Naive thymus-derived CD4-positive, alpha-beta T cell (primary cell): ENCODE measurements at regions not wholly inside any gene's neighbourhood (a gene's known extent, or its start where the extent isn't known, plus 50 kb on each side); places are given as distances from the start of the nearest gene placed in this dataset.

Experiments used
- ATAC-seq: fragments of 150-1000 bp; cut with Tn5 transposase; 2 replicates; pipeline ENCODE4 v1.10.0; 2021; ENCODE audit warnings: mild to moderate bottlenecking, moderate library complexity
- CTCF ChIA-PET: fragments of 350-600 bp; sonication (Branson Sonifier 250); formaldehyde crosslinking; loops from one replicate; lab custom pipeline; 2021; ENCODE audit warnings: antibody characterized with exemption; lab: Charles Lee
- POLR2A ChIA-PET: fragments of 350-600 bp; sonication (Branson Sonifier 250); formaldehyde crosslinking; loops from one replicate; lab custom pipeline; 2021; ENCODE audit warnings: antibody characterized with exemption, inconsistent platforms; lab: Charles Lee
- DNase-seq, 9 donors: peaks; one replicate each; pipeline versions ENCODE4 v3.0.0 to v3.0.0-alpha.2; 2020 to 2022; ENCODE audit warnings: mixed read lengths in 1 of 9
- H3K27ac ChIP-seq: one replicate; pipeline ENCODE4 v1.7.0; 2013; ENCODE audit warnings: mild to moderate bottlenecking, low read depth, low read length, moderate library complexity
- H3K27me3 ChIP-seq, 2 donors: one replicate each; pipeline ENCODE4 v1.7.0; 2013; ENCODE audit warnings: low read length in 2 of 2, mild to moderate bottlenecking in 2 of 2, moderate library complexity in 2 of 2; ENCODE audit not compliant: control insufficient read depth in 2 of 2, insufficient read depth in 2 of 2
- H3K36me3 ChIP-seq, 3 experiments: 1 replicate in 2 of 3; 2 replicates in 1 of 3; pipeline ENCODE4 v1.7.0; 2013; ENCODE audit warnings: low read length in 3 of 3, mild to moderate bottlenecking in 3 of 3, moderate library complexity in 1 of 3; ENCODE audit not compliant: insufficient read depth in 3 of 3, control insufficient read depth in 2 of 3
- H3K4me1 ChIP-seq, 2 donors: one replicate each; pipeline ENCODE4 v1.7.0; 2013; ENCODE audit warnings: low read length in 2 of 2, mild to moderate bottlenecking in 2 of 2, moderate library complexity in 1 of 2; ENCODE audit not compliant: control insufficient read depth in 2 of 2, insufficient read depth in 2 of 2
- H3K4me3 ChIP-seq: 2 replicates; pipeline ENCODE4 v1.7.0; 2013; ENCODE audit warnings: mild to moderate bottlenecking, low read length
- H3K9me3 ChIP-seq, 3 experiments: 1 replicate in 2 of 3; 2 replicates in 1 of 3; pipeline ENCODE4 v1.7.0; 2013; ENCODE audit warnings: low read length in 3 of 3; ENCODE audit not compliant: control insufficient read depth in 2 of 3
- H3K27ac Mint-ChIP-seq, 9 donors: one replicate each; pipeline ENCODE4 v1.8.0; 2020 to 2022; ENCODE audit warnings: mixed read lengths in 9 of 9, mild to moderate bottlenecking in 8 of 9, moderate library complexity in 5 of 9, inconsistent platforms in 2 of 9
- H3K27me3 Mint-ChIP-seq, 5 donors: one replicate each; pipeline ENCODE4 v1.8.0; 2021 to 2022; ENCODE audit warnings: mixed read lengths in 5 of 5, mild to moderate bottlenecking in 1 of 5
- H3K36me3 Mint-ChIP-seq, 5 donors: one replicate each; pipeline ENCODE4 v1.8.0; 2020 to 2022; ENCODE audit warnings: mixed read lengths in 5 of 5, mild to moderate bottlenecking in 3 of 5, inconsistent platforms in 1 of 5
- H3K4me1 Mint-ChIP-seq, 7 donors: one replicate each; pipeline ENCODE4 v1.8.0; 2020 to 2022; ENCODE audit warnings: mixed read lengths in 7 of 7, mild to moderate bottlenecking in 3 of 7, inconsistent platforms in 1 of 7
- H3K4me3 Mint-ChIP-seq, 10 donors: one replicate each; pipeline ENCODE4 v1.8.0; 2020 to 2022; ENCODE audit warnings: mild to moderate bottlenecking in 10 of 10, mixed read lengths in 10 of 10, moderate library complexity in 6 of 10, inconsistent platforms in 2 of 10
- H3K9me3 Mint-ChIP-seq, 11 donors: one replicate each; pipeline ENCODE4 v1.8.0; 2020 to 2022; ENCODE audit warnings: mixed read lengths in 11 of 11, mild to moderate bottlenecking in 4 of 11, inconsistent platforms in 1 of 11, moderate library complexity in 1 of 11
- intact Hi-C, 2 donors: fragments of 100-400 bp; cut with micrococcal nuclease; formaldehyde crosslinking; loops; one replicate each; pipeline ENCODE4 v1.15.1; 2023

DNA sequence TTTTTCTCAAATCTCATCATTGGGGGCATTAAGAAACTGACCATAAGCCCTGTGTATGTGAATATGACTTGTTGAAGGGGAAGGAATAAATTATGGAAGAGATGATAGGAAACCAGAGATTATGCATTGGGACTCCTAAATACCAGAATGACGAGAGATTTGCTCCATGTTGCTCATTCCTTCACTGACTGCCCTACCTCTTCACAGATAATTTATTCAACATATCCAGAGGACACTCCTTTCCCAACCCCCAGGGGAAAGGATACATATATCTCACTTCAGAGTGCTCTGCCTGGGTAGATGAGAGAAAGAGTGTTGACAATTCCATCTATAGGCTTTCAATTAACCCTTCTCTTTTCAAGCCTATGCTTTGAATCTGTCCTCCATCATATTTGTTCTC is 145.3 kb upstream of the RHOBTB1 start:
- POLR2A ChIA-PET, result no interaction called here

GRCh38 chr10:61084493-61084892 is 140.5 kb upstream of the RHOBTB1 start:
- CTCF ChIA-PET, result no interaction called here
- Histone ChIP-seq H3K36me3 (no peaks in the 10 kb centered on the region), H3K9me3 (no peaks in the 10 kb centered on the region), H3K4me3 (no peak overlapping the region), H3K27me3 (no peaks in the 10 kb centered on the region), H3K4me1 (no peaks in the 10 kb centered on the region), H3K27ac (no peak overlapping the region)
- no peak for ATAC-seq
- no peak overlapping the region for H3K27ac Mint-ChIP-seq
- H3K4me1 Mint-ChIP-seq, result no peaks in the 10 kb centered on the region
- peaks cover 0 to 19% (median 5%) of the 10 kb centered on the region in 11 donors for H3K9me3 Mint-ChIP-seq
- DNase-seq, result no peak
- POLR2A ChIA-PET, result no interaction called here
- no peaks in the 10 kb centered on the region for H3K36me3 Mint-ChIP-seq
- no peak overlapping the region for H3K4me3 Mint-ChIP-seq
- H3K27me3 Mint-ChIP-seq, result peaks cover 0 to 16% (median 6%) of the 10 kb centered on the region in 5 donors
- intact Hi-C loops, result no loop called here

More for the DNA sequence above, 145.3 kb upstream of the RHOBTB1 start:
- Histone ChIP-seq H3K4me1 (no peaks in the 10 kb centered on the region), H3K4me3 (no peak overlapping the region), H3K9me3 (no peaks in the 10 kb centered on the region), H3K36me3 (no peaks in the 10 kb centered on the region), H3K27me3 (no peaks in the 10 kb centered on the region), H3K27ac (no peak overlapping the region)
- intact Hi-C loops, result no loop called here
- H3K9me3 Mint-ChIP-seq, result peaks cover 0 to 17% (median 4%) of the 10 kb centered on the region in 11 donors
- H3K4me3 Mint-ChIP-seq, result no peak overlapping the region
- peaks cover 0 to 19% (median 6%) of the 10 kb centered on the region in 5 donors for H3K27me3 Mint-ChIP-seq
- DNase-seq, result no peak
- ATAC-seq, result no peak
- CTCF ChIA-PET, result no interaction called here
- H3K27ac Mint-ChIP-seq, result no peak overlapping the region
- no peaks in the 10 kb centered on the region for H3K36me3 Mint-ChIP-seq
- H3K4me1 Mint-ChIP-seq, result no peaks in the 10 kb centered on the region

- no peaks in the 10 kb centered on the region for H3K4me1 ChIP-seq
- Mint-ChIP-seq H3K4me1 (no peaks in the 10 kb centered on the region), H3K36me3 (no peaks in the 10 kb centered on the region), H3K27ac (no peak overlapping the region), H3K9me3 (peaks cover 0 to 19% (median 5%) of the 10 kb centered on the region in 11 donors), H3K27me3 (peaks cover 2 to 21% (median 7%) of the 10 kb centered on the region in 5 donors), H3K4me3 (no peak overlapping the region)
- POLR2A ChIA-PET, result no interaction called here
- CTCF ChIA-PET, result no interaction called here
- no peak for DNase-seq
- no peaks in the 10 kb centered on the region for H3K27me3 ChIP-seq
- no peaks in the 10 kb centered on the region for H3K36me3 ChIP-seq
- no peak overlapping the region for H3K4me3 ChIP-seq
- no peaks in the 10 kb centered on the region for H3K9me3 ChIP-seq
- no peak for ATAC-seq
- intact Hi-C loops, result no loop called here
- no peak overlapping the region for H3K27ac ChIP-seq
Measured at GRCh38 chr10:61081301-61081700, 137.3 kb upstream of the RHOBTB1 start.

DNA sequence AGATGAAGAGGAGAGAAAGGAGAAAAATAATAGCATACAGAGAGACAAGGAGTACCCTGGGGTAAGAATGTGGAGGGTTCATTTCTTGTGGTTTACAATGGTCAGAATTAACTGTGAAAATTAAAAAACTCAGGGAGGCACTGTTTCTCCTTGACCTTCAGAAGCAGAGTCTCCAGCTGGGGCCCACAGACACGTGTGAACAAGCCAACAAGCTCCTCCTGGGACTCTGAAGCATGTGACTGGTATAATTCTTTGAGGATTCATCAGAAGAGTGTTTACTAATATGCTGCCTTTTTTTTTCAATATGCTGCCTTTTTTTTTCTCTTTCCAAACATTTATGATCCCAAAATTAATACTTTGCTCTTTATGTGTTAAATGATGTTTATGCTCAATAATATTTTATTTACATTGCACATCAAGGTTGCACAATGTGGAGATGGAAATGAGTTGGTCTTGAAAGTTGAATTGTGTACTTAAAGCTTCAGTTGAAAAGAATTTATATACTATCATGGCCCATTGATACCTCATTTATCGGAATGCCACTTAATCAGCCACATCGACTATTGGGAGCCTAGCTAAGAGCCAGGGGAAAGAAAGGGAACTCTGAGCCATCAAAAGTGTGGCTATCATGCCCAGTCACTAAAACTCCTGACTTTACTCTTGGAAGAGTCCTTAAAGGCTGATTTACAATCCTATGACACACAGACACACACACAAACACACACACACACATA is 134.7 kb upstream of the RHOBTB1 start:
- no peak overlapping the region for H3K4me3 ChIP-seq
- Mint-ChIP-seq H3K4me1 (no peaks in the 10 kb centered on the region), H3K27ac (no peak overlapping the region), H3K4me3 (no peak overlapping the region), H3K27me3 (peaks cover 2 to 17% (median 4%) of the 10 kb centered on the region in 5 donors), H3K9me3 (peaks cover 0 to 3% (median 0%) of the 10 kb centered on the region in 11 donors), H3K36me3 (no peaks in the 10 kb centered on the region)
- no peaks in the 10 kb centered on the region for H3K36me3 ChIP-seq
- ATAC-seq (no peak), DNase-seq (no peak)
- no peak overlapping the region for H3K27ac ChIP-seq
- ChIA-PET POLR2A (no interaction called here), CTCF (no interaction called here)
- H3K9me3 ChIP-seq, result no peaks in the 10 kb centered on the region
- intact Hi-C loops, result no loop called here
- H3K4me1 ChIP-seq, result no peaks in the 10 kb centered on the region
- H3K27me3 ChIP-seq, result no peaks in the 10 kb centered on the region

DNA sequence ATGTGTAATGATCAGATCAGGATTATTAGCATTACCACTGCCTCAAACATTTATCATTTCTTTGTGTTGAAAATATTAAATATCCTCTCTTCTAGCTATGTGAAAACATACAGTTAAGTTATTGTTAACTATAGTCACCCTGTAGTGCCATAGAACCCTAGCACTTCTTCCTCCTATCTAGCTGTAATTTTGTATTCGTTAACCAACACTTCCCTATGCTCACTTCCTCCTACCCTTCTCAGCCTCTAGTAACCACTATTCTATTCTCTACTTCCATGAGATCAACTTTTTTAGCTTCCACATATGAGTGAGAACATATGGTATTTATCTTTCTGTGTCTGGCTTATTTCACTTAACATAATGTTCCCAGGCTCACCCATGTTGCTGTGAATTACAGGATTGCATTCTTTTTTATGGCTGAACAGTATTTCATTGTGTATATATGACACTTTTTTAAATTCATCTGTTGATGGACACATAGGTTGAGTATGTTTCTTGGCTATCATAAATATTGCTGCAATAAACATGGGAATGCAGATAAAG is 132.7 kb upstream of the RHOBTB1 start:
- DNase-seq (no peak), ATAC-seq (no peak)
- Mint-ChIP-seq H3K4me3 (no peak overlapping the region), H3K36me3 (no peaks in the 10 kb centered on the region), H3K27ac (no peak overlapping the region), H3K27me3 (peaks cover under 1 to 17% (median 6%) of the 10 kb centered on the region in 5 donors), H3K9me3 (no peaks in the 10 kb centered on the region), H3K4me1 (no peaks in the 10 kb centered on the region)
- no peak overlapping the region for H3K4me3 ChIP-seq
- H3K27me3 ChIP-seq, result no peaks in the 10 kb centered on the region
- H3K36me3 ChIP-seq, result no peaks in the 10 kb centered on the region
- POLR2A ChIA-PET, result no interaction called here
- intact Hi-C loops, result no loop called here
- CTCF ChIA-PET, result no interaction called here
- no peaks in the 10 kb centered on the region for H3K9me3 ChIP-seq
- H3K27ac ChIP-seq, result no peak overlapping the region
- no peaks in the 10 kb centered on the region for H3K4me1 ChIP-seq

DNA sequence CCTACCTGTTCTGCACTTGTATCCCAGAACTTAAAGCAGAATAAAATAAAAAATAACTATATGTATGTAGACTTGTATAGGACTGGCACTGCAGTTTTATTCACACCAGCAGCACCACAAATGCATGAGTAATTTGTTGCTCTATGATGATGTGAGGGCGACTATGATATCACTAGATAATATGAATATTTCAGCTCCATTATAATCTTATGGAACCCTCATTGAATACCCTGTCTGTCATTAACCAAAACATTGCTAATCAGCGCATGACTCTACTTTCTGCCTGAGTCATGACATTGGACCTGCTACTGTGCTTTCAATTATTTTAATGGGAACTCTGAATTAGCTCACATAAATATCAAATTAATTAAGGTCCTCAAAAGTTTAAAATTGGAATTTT is 129.4 kb upstream of the RHOBTB1 start:
- Histone ChIP-seq H3K27me3 (no peaks in the 10 kb centered on the region), H3K4me1 (no peaks in the 10 kb centered on the region), H3K9me3 (no peaks in the 10 kb centered on the region), H3K36me3 (no peaks in the 10 kb centered on the region), H3K27ac (no peak overlapping the region), H3K4me3 (no peak overlapping the region)
- no peak overlapping the region for H3K27ac Mint-ChIP-seq
- peaks cover 0 to 16% (median 3%) of the 10 kb centered on the region in 5 donors for H3K27me3 Mint-ChIP-seq
- POLR2A ChIA-PET, result no interaction called here
- no peaks in the 10 kb centered on the region for H3K9me3 Mint-ChIP-seq
- no peak for ATAC-seq
- H3K4me3 Mint-ChIP-seq, result no peak overlapping the region
- CTCF ChIA-PET, result no interaction called here
- no peaks in the 10 kb centered on the region for H3K4me1 Mint-ChIP-seq
- DNase-seq, result no peak
- no peaks in the 10 kb centered on the region for H3K36me3 Mint-ChIP-seq
- intact Hi-C loops, result no loop called here

DNA sequence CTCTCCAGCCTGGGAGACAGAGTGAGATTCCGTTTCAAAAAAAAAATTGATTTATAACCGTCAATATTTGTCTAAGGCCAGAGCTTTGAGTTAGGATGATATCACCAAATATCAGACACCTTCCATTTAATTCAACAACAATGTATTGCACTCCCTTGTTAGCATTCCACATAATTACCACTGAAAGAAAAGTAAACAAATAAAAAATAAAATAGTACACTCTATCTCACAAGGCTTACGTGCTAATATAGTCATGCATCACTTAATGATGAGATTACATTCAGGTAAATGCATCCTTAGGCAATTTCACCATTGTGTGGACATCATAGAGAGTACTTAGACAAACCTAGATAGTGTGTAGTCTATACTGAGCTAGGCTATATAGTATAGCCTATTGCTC is 127.6 kb upstream of the RHOBTB1 start:
- Mint-ChIP-seq H3K36me3 (no peaks in the 10 kb centered on the region), H3K4me1 (no peaks in the 10 kb centered on the region), H3K27ac (no peak overlapping the region), H3K27me3 (peaks cover 0 to 7% (median 3%) of the 10 kb centered on the region in 5 donors), H3K4me3 (no peak overlapping the region), H3K9me3 (no peaks in the 10 kb centered on the region)
- CTCF ChIA-PET, result no interaction called here
- DNase-seq (no peak), ATAC-seq (no peak)
- no peaks in the 10 kb centered on the region for H3K9me3 ChIP-seq
- intact Hi-C loops, result no loop called here
- POLR2A ChIA-PET, result no interaction called here
- no peaks in the 10 kb centered on the region for H3K4me1 ChIP-seq
- no peak overlapping the region for H3K27ac ChIP-seq
- no peak overlapping the region for H3K4me3 ChIP-seq
- no peaks in the 10 kb centered on the region for H3K36me3 ChIP-seq
- no peaks in the 10 kb centered on the region for H3K27me3 ChIP-seq
